ENCODE measurements at regions not wholly inside any gene's neighbourhood (a gene's known extent, or its start where the extent isn't known, plus 50 kb on each side); places are given as distances from the start of the nearest gene placed in this dataset.
"Not testable (repeated sequence)": the region's sequence is repeated elsewhere in the genome, so short reads cannot be mapped to it uniquely, and the experiment has no call there.

- Mint-ChIP-seq H3K27me3 (no peaks in the 10 kb centered on the region), H3K36me3 (ENCODE audit: insufficient read depth) (no peaks in the 10 kb centered on the region), H3K9me3 (peaks cover 4% of the 10 kb centered on the region), H3K27ac (ENCODE audit: low read depth) (no peak overlapping the region), H3K4me1 (no peaks in the 10 kb centered on the region), H3K4me3 (no peak overlapping the region)
- ATAC-seq (replicated peaks; ENCODE audit: extremely low read depth, poor library complexity, severe bottlenecking): no peak
- no peak for DNase-seq (ENCODE audit: low spot score in 2 of 2)
These were observed 433.8 kb upstream of the CDH9 start for GRCh38 chr5:27472000-27472763.

DNA sequence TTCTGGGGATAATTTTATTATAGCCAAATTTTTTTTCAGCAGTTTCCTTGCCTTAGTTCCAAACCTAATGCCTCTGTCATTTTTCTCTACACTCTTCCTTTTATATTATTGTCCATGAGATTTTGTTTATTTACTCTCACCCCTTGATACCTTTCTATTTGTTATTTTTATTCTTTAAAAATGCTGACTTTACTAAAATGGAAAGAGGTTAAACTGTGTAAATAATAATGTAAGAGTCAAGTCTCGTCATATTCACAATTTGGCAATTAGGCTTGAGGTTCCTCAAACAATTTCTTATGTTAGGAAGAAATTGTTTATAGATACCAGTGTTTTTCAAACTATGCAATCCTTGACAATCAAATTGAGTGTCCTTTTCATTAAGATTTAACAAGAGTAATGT, 428.6 kb upstream of the CDH9 start:
- peaks cover 10% of the 10 kb centered on the region for H3K9me3 Mint-ChIP-seq
- no peak for ATAC-seq (replicated peaks; ENCODE audit: extremely low read depth, poor library complexity, severe bottlenecking)
- DNase-seq (ENCODE audit: low spot score in 2 of 2): no peak
- no peak overlapping the region for H3K4me3 Mint-ChIP-seq
- H3K4me1 Mint-ChIP-seq: no peaks in the 10 kb centered on the region
- H3K27ac Mint-ChIP-seq (ENCODE audit: low read depth): no peak overlapping the region
- no peaks in the 10 kb centered on the region for H3K27me3 Mint-ChIP-seq
- peaks cover 1% of the 10 kb centered on the region for H3K36me3 Mint-ChIP-seq (ENCODE audit: insufficient read depth)

GRCh38 chr5:27465140-27465539, 426.8 kb upstream of the CDH9 start:
- Mint-ChIP-seq H3K4me3 (no peak overlapping the region), H3K36me3 (ENCODE audit: insufficient read depth) (peaks cover 1% of the 10 kb centered on the region), H3K9me3 (peaks cover 10% of the 10 kb centered on the region), H3K27ac (ENCODE audit: low read depth) (no peak overlapping the region), H3K4me1 (no peaks in the 10 kb centered on the region), H3K27me3 (no peaks in the 10 kb centered on the region)
- ATAC-seq (replicated peaks; ENCODE audit: extremely low read depth, poor library complexity, severe bottlenecking) (no peak), DNase-seq (ENCODE audit: low spot score in 2 of 2) (no peak)

DNA sequence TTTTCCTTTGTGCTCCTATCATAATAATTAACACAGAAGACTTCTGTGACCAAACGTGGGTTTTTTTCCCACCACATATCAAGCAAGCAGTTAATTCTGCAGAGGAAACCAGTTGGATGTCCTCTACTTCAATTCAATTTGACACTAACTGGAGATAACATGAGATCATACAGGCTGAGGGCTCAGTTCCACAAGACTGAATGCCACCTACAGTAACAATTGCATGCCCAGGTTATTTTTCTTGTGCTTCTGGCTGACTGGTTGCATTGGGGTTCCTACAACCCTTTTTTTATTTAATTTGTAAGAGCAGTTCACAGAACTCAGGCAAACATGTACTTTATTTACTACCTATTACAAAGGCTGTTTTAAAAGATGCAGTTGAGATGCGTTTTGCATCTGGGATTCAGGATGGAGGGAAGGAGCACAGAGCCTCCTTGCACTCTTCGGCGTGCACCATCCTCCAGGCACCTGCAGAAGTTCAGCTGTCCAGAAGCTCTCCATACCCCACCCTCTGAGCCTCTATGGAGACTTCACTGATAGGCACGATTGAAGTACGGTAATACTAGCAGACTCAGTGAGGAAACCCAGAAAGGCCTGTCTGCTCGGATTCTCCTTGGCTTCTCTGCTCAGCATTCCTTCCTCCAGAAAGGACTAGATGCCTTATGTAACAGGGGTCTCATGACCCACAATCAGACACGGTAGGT, 425.2 kb upstream of the CDH9 start:
- H3K36me3 Mint-ChIP-seq (ENCODE audit: insufficient read depth): peaks cover 1% of the 10 kb centered on the region

DNA sequence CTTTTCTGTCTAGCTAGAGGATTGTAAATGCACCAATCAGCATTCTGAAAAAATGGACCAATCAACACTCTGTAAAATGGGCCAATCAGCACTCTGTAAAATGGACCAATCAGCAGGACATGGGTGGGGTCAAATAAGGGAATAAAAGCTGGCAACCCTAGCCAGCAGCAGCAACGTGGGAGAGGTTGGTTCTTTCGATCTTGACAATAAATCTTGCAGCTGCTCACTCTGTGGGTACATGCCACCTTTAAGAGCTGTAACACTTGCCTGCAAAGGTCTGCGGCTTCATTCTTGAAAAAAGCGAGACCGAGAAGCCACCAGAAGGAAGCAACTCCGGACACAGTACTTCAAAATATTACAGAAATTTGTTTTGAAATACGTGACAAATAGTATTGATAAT, 424.6 kb upstream of the CDH9 start:
- H3K27me3 Mint-ChIP-seq: no peaks in the 10 kb centered on the region
- ATAC-seq (replicated peaks; ENCODE audit: extremely low read depth, poor library complexity, severe bottlenecking) (no peak), DNase-seq (ENCODE audit: low spot score in 2 of 2) (no peak)
- peaks cover 10% of the 10 kb centered on the region for H3K9me3 Mint-ChIP-seq
- H3K27ac Mint-ChIP-seq (ENCODE audit: low read depth): no peak overlapping the region
- peaks cover 1% of the 10 kb centered on the region for H3K36me3 Mint-ChIP-seq (ENCODE audit: insufficient read depth)
- H3K4me3 Mint-ChIP-seq: no peak overlapping the region
- no peaks in the 10 kb centered on the region for H3K4me1 Mint-ChIP-seq

More for the DNA sequence above, 425.2 kb upstream of the CDH9 start:
- no peaks in the 10 kb centered on the region for H3K4me1 Mint-ChIP-seq
- no peak for DNase-seq (ENCODE audit: low spot score in 2 of 2)
- no peak for ATAC-seq (replicated peaks; ENCODE audit: extremely low read depth, poor library complexity, severe bottlenecking)
- no peaks in the 10 kb centered on the region for H3K27me3 Mint-ChIP-seq
- peaks cover 10% of the 10 kb centered on the region for H3K9me3 Mint-ChIP-seq
- no peak overlapping the region for H3K27ac Mint-ChIP-seq (ENCODE audit: low read depth)
- H3K4me3 Mint-ChIP-seq: no peak overlapping the region

GRCh38 chr5:27458287-27458686, 419.9 kb upstream of the CDH9 start:
- Mint-ChIP-seq H3K27me3 (no peaks in the 10 kb centered on the region), H3K27ac (ENCODE audit: low read depth) (no peak overlapping the region), H3K4me1 (no peaks in the 10 kb centered on the region), H3K36me3 (ENCODE audit: insufficient read depth) (no peaks in the 10 kb centered on the region), H3K4me3 (no peak overlapping the region), H3K9me3 (no peaks in the 10 kb centered on the region)
- ATAC-seq (replicated peaks; ENCODE audit: extremely low read depth, poor library complexity, severe bottlenecking) (no peak), DNase-seq (ENCODE audit: low spot score in 2 of 2) (no peak)

- peaks cover 16% of the 10 kb centered on the region for H3K9me3 Mint-ChIP-seq
- no peak overlapping the region for H3K27ac Mint-ChIP-seq (ENCODE audit: low read depth)
- peaks cover 2% of the 10 kb centered on the region for H3K36me3 Mint-ChIP-seq (ENCODE audit: insufficient read depth)
- H3K4me3 Mint-ChIP-seq: no peak overlapping the region
- H3K27me3 Mint-ChIP-seq: no peaks in the 10 kb centered on the region
- H3K4me1 Mint-ChIP-seq: no peaks in the 10 kb centered on the region
- no peak for DNase-seq (ENCODE audit: low spot score in 2 of 2)
- no peak for ATAC-seq (replicated peaks; ENCODE audit: extremely low read depth, poor library complexity, severe bottlenecking)
These were observed 413.0 kb upstream of the CDH9 start for GRCh38 chr5:27451377-27451776.

DNA sequence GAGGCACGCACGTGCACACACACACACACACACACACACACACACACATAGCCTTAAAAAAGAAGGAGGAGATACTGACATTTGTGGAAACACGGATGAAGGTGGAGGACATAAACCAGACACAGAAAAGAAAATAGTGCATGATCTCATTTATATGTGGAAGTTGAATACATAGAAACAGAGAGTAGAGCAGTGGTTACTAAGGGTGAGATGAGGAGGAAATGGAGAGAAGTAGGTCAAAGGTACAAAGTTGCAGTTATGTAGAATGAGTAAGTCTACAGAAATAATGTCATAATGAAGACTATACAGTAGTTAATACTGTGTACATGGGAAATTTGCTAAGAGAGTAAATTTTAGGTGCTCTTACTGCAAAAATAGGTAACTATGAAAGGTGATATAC, 412.2 kb upstream of the CDH9 start:
- H3K36me3 Mint-ChIP-seq (ENCODE audit: insufficient read depth): peaks cover 2% of the 10 kb centered on the region
- H3K4me3 Mint-ChIP-seq: no peak overlapping the region
- ATAC-seq (replicated peaks; ENCODE audit: extremely low read depth, poor library complexity, severe bottlenecking) (no peak), DNase-seq (ENCODE audit: low spot score in 2 of 2) (no peak)
- no peaks in the 10 kb centered on the region for H3K27me3 Mint-ChIP-seq
- H3K4me1 Mint-ChIP-seq: no peaks in the 10 kb centered on the region
- H3K9me3 Mint-ChIP-seq: peaks cover 18% of the 10 kb centered on the region
- H3K27ac Mint-ChIP-seq (ENCODE audit: low read depth): no peak overlapping the region

- H3K4me1 Mint-ChIP-seq; DNase-seq (ENCODE audit: low spot score in 2 of 2); ATAC-seq (replicated peaks; ENCODE audit: extremely low read depth, poor library complexity, severe bottlenecking); H3K4me3 Mint-ChIP-seq; H3K27ac Mint-ChIP-seq (ENCODE audit: low read depth); H3K27me3 Mint-ChIP-seq; H3K9me3 Mint-ChIP-seq; H3K36me3 Mint-ChIP-seq (ENCODE audit: insufficient read depth): not testable (repeated sequence)
These were observed 401.0 kb upstream of the CDH9 start for GRCh38 chr5:27439383-27439782.

DNA sequence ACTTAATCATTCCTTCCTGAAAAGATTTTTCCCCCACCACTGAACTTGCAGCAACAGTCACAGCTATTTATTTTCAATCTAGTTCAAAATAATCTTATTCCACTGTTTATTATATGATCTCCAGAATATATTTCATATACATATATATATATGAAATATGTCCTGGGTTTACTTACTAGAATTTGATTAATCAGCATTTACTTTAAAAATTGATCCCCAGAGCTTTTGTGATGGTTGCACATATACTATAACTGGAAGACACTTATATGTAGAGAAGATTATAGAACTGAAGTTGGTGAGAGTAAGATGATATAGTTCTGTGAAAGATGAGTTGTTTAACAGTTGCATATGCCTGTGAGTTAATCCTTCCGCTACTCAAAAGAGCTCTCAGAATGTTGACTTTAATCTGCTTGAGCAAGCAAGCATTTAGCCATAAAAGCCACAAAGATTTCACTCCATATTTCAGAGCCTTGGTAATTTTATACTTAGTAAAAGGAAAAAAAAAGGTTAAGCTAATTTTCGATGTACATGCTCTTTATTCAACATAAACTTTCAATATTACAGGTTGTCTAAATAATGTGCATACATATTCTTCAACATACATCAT, 399.3 kb upstream of the CDH9 start:
- Mint-ChIP-seq H3K36me3 (ENCODE audit: insufficient read depth) (no peaks in the 10 kb centered on the region), H3K27ac (ENCODE audit: low read depth) (no peak overlapping the region), H3K4me3 (no peak overlapping the region), H3K4me1 (no peaks in the 10 kb centered on the region), H3K9me3 (peaks cover 14% of the 10 kb centered on the region), H3K27me3 (no peaks in the 10 kb centered on the region)
- no peak for ATAC-seq (replicated peaks; ENCODE audit: extremely low read depth, poor library complexity, severe bottlenecking)
- DNase-seq (ENCODE audit: low spot score in 2 of 2): no peak

DNA sequence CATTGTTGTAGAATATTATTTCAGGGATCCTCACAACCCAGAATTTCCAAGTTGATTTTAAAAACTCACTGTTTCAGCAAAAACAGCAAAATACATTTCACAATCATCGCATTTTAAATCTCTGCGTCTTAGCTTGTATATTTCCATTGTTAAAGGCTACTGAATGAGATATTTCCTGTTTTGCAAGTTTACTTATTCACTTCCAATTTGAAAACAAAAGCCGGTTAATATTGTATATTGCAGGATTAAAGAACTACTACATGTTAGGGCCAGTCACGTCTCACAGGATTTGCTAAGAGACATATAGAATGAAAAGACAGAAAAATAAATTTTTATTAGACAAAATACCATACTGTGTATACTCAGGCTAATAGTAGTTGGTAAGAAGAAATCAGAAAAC, 395.9 kb upstream of the CDH9 start:
- Mint-ChIP-seq H3K4me3 (no peak overlapping the region), H3K27me3 (no peaks in the 10 kb centered on the region), H3K27ac (ENCODE audit: low read depth) (no peak overlapping the region), H3K9me3 (peaks cover 21% of the 10 kb centered on the region), H3K36me3 (ENCODE audit: insufficient read depth) (no peaks in the 10 kb centered on the region), H3K4me1 (no peaks in the 10 kb centered on the region)
- no peak for ATAC-seq (replicated peaks; ENCODE audit: extremely low read depth, poor library complexity, severe bottlenecking)
- DNase-seq (ENCODE audit: low spot score in 2 of 2): no peak

GRCh38 chr5:27414099-27414498, 375.7 kb upstream of the CDH9 start:
- no peaks in the 10 kb centered on the region for H3K27me3 Mint-ChIP-seq
- H3K9me3 Mint-ChIP-seq: peaks cover 23% of the 10 kb centered on the region
- H3K4me3 Mint-ChIP-seq: no peak overlapping the region
- DNase-seq (ENCODE audit: low spot score in 2 of 2) (no peak), ATAC-seq (replicated peaks; ENCODE audit: extremely low read depth, poor library complexity, severe bottlenecking) (no peak)
- H3K36me3 Mint-ChIP-seq (ENCODE audit: insufficient read depth): no peaks in the 10 kb centered on the region
- H3K4me1 Mint-ChIP-seq: no peaks in the 10 kb centered on the region
- H3K27ac Mint-ChIP-seq (ENCODE audit: low read depth): no peak overlapping the region

DNA sequence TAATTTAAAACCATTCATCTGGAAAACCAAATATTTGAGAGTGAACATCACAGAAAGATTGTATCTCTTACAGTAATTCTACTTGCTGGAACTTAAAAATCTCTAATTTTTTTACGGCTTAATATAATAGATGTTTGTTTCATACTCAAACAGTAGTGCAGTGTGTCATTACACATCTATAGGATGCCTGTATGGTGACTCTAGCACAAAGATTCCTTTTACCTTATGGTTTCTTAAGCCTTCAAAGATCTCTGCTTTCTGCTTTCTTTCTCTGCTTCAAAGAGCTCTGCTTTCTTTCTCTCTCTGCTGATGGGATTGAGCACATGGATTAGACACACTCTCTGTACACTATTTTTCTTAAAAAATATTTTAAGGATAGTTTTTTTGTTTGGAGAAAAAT, 374.0 kb upstream of the CDH9 start:
- no peak for ATAC-seq (replicated peaks; ENCODE audit: extremely low read depth, poor library complexity, severe bottlenecking)
- Mint-ChIP-seq H3K9me3 (peaks cover 22% of the 10 kb centered on the region), H3K4me3 (no peak overlapping the region), H3K36me3 (ENCODE audit: insufficient read depth) (peaks cover 2% of the 10 kb centered on the region), H3K4me1 (no peaks in the 10 kb centered on the region), H3K27me3 (no peaks in the 10 kb centered on the region), H3K27ac (ENCODE audit: low read depth) (no peak overlapping the region)
- DNase-seq (ENCODE audit: low spot score in 2 of 2): no peak
